HCT116 (cell line): ENCODE measurements at regions not wholly inside any gene's neighbourhood (a gene's known extent, or its start where the extent isn't known, plus 50 kb on each side); places are given as distances from the start of the nearest gene placed in this dataset.

Experiments used
- ATAC-seq: fragments of 200-7000 bp; cut with Tn5 transposase; 2 replicates; pipeline ENCODE4 v1.9.1; 2020; ENCODE audit warnings: mild to moderate bottlenecking, moderate library complexity
- BruUV-seq: library from RNA; stranded (reverse); fragments of 400-500 nt; replicated peaks from 2 replicates; lab custom pipeline; 2021; lab: Mats Ljungman, UMichigan
- CTCF ChIA-PET: fragments of 300-600 bp; sonication (Branson Sonifier 250); formaldehyde crosslinking; loops from one replicate; lab custom pipeline; 2021; ENCODE audit warnings: antibody characterized with exemption; lab: Charles Lee
- POLR2A ChIA-PET: fragments of 300-600, 350-600 bp; sonication (Branson Sonifier 250); formaldehyde crosslinking; loops from one replicate; lab custom pipeline; 2021; ENCODE audit warnings: antibody characterized with exemption; lab: Charles Lee
- RAD21 ChIA-PET, 2 experiments: fragments of 300-600 bp; sonication (Branson Sonifier 250); formaldehyde crosslinking; loops; one replicate each; lab custom pipeline; 2023; ENCODE audit warnings: low total read pairs in 2 of 2; ENCODE audit not compliant: uncharacterized antibody in 2 of 2, unreplicated experiment in 2 of 2, low non-redundant PET in 1 of 2; lab: Charles Lee
- DNase-seq: peaks from one replicate; pipeline ENCODE4 v3.0.0-alpha.2; 2010; ENCODE audit warnings: low read depth, low spot score
- H2AFZ ChIP-seq: fragments of 200-600 bp; shearing (Covaris generic), sonication (generic); 2 replicates; pipeline ENCODE4 v1.6.1; 2017; ENCODE audit warnings: low read depth, mixed run types, mixed read lengths, antibody characterized with exemption, low read length; ENCODE audit not compliant: poor library complexity, severe bottlenecking
- H3K27ac ChIP-seq: 2 replicates; pipeline ENCODE4 v1.5.1; 2012; ENCODE audit warnings: low read depth, low read length
- H3K27me3 ChIP-seq: fragments of 200-600 bp; sonication (generic); 2 replicates; pipeline ENCODE4 v1.6.1; 2016; ENCODE audit warnings: mixed run types, low read length, mixed read lengths; ENCODE audit not compliant: insufficient read depth
- H3K36me3 ChIP-seq, 2 experiments: fragments of 200-500 bp in 1 of 2; fragments of 200-600 bp in 1 of 2; sonication (Bioruptor generic) in 1 of 2; sonication (generic) in 1 of 2; 2 replicates each; pipeline versions ENCODE4 v1.5.1 to v1.6.1; 2014 to 2016; ENCODE audit warnings: low read length in 2 of 2, inconsistent platforms in 1 of 2, mixed read lengths in 1 of 2, mixed run types in 1 of 2; ENCODE audit not compliant: insufficient read depth in 2 of 2, control insufficient read depth in 1 of 2
- H3K4me1 ChIP-seq, 2 experiments: fragments of 200-600 bp in 1 of 2; sonication (generic) in 1 of 2; 2 replicates each; pipeline versions ENCODE4 v1.5.1 to v1.6.1; 2012 to 2017; ENCODE audit warnings: low read length in 2 of 2, inconsistent platforms in 1 of 2, mild to moderate bottlenecking in 1 of 2, mixed read lengths in 1 of 2, mixed run types in 1 of 2, moderate library complexity in 1 of 2; ENCODE audit not compliant: insufficient read depth in 2 of 2, control insufficient read depth in 1 of 2
- H3K4me2 ChIP-seq: fragments of 200-600 bp; sonication (generic); 2 replicates; pipeline ENCODE4 v1.6.1; 2017; ENCODE audit warnings: mixed run types, low read length, mixed read lengths
- H3K4me3 ChIP-seq, 2 experiments: fragments of 200-600 bp in 1 of 2; sonication (generic) in 1 of 2; replicated peaks in 1 of 2; 2 replicates each; pipeline ENCODE4 v1.5.1; 2011 to 2016; ENCODE audit warnings: low read length in 2 of 2, control low read depth in 1 of 2, low read depth in 1 of 2, mild to moderate bottlenecking in 1 of 2, mixed read lengths in 1 of 2, mixed run types in 1 of 2
- H3K79me2 ChIP-seq: fragments of 200-600 bp; sonication (generic); 2 replicates; pipeline ENCODE4 v1.6.1; 2017; ENCODE audit warnings: mild to moderate bottlenecking, mixed run types, low read length, moderate library complexity, mixed read lengths; ENCODE audit not compliant: insufficient read depth
- H3K9ac ChIP-seq: fragments of 200-600 bp; sonication (generic); 2 replicates; pipeline ENCODE4 v1.6.1; 2016; ENCODE audit warnings: low read length, mixed read lengths
- H3K9me2 ChIP-seq: fragments of 200-600 bp; sonication (generic), shearing (Covaris generic); 2 replicates; pipeline ENCODE4 v1.6.1; 2017; ENCODE audit warnings: mixed run types, mild to moderate bottlenecking, moderate library complexity; ENCODE audit not compliant: insufficient read depth
- H3K9me3 ChIP-seq, 2 experiments: fragments of 200-500 bp in 1 of 2; fragments of 200-600 bp in 1 of 2; sonication (Bioruptor generic) in 1 of 2; sonication (generic) in 1 of 2; 2 replicates each; pipeline ENCODE4 v1.6.1; 2014 to 2017; ENCODE audit warnings: low read length in 2 of 2, mixed read lengths in 2 of 2, inconsistent platforms in 1 of 2, low read depth in 1 of 2, mild to moderate bottlenecking in 1 of 2, mixed run types in 1 of 2, moderate library complexity in 1 of 2; ENCODE audit not compliant: control insufficient read depth in 1 of 2, insufficient read depth in 1 of 2
- H4K20me1 ChIP-seq: fragments of 200-600 bp; sonication (generic), shearing (Covaris generic); 2 replicates; pipeline ENCODE4 v1.6.1; 2017; ENCODE audit warnings: mixed run types, mild to moderate bottlenecking, moderate library complexity; ENCODE audit not compliant: insufficient read depth
- ATF3 ChIP-seq: IDR thresholded peaks from 2 replicates; pipeline ENCODE4 v1.6.1; 2012
- CTCF ChIP-seq, 3 experiments: fragments of 200-600 bp in 1 of 3; sonication (generic) in 1 of 3; IDR thresholded peaks in 2 of 3; conservative IDR thresholded peaks in 1 of 3; 2 replicates each; pipeline ENCODE4 v1.5.1; 2012 to 2017; ENCODE audit warnings: low read depth in 2 of 3, low read length in 2 of 3, antibody characterized with exemption in 1 of 3, borderline replicate concordance in 1 of 3, control low read depth in 1 of 3, mild to moderate bottlenecking in 1 of 3, mixed read lengths in 1 of 3, mixed run types in 1 of 3, moderate library complexity in 1 of 3; ENCODE audit not compliant: insufficient read depth in 1 of 3
- ELF1 ChIP-seq: IDR thresholded peaks from 2 replicates; pipeline ENCODE4 v1.6.1; 2012; ENCODE audit warnings: low read depth, borderline replicate concordance
- EZH2phosphoT487 ChIP-seq: fragments of 200-600 bp; IDR thresholded peaks from 2 replicates; pipeline ENCODE4 v1.6.1; 2018; ENCODE audit warnings: antibody characterized with exemption, borderline replicate concordance
- JUND ChIP-seq: IDR thresholded peaks from 2 replicates; pipeline ENCODE4 v1.6.1; 2012
- MAX ChIP-seq: IDR thresholded peaks from 2 replicates; pipeline ENCODE4 v1.6.1; 2012
- POLR2A ChIP-seq: IDR thresholded peaks from 2 replicates; pipeline ENCODE4 v1.7.0; 2011; ENCODE audit warnings: borderline replicate concordance; ENCODE audit not compliant: insufficient read depth, insufficient read length; ENCODE audit errors: extremely low read depth
- RAD21 ChIP-seq: IDR thresholded peaks from 2 replicates; pipeline ENCODE4 v1.6.1; 2012; ENCODE audit warnings: low read depth, mild to moderate bottlenecking
- SIN3A ChIP-seq: IDR thresholded peaks from 2 replicates; pipeline ENCODE4 v1.6.1; 2012; ENCODE audit warnings: low read depth
- TCF7L2 ChIP-seq: IDR thresholded peaks from 2 replicates; pipeline ENCODE4 v1.7.0; 2011; ENCODE audit warnings: borderline replicate concordance, inconsistent platforms; ENCODE audit not compliant: insufficient read depth, insufficient read length; ENCODE audit errors: extremely low read depth
- intact Hi-C: fragments of 100-400 bp; cut with micrococcal nuclease; formaldehyde crosslinking; loops from 2 replicates; pipeline ENCODE4 v1.10.0; 2022

- TF ChIP-seq TCF7L2 (no peak), JUND (no peak), MAX (no peak), POLR2A (no peak), RAD21 (no peak), EZH2phosphoT487 (no peak), ELF1 (no peak), ATF3 (no peak)
Measured at GRCh38 chr1:238119060-238119459, 228.3 kb upstream of the ZP4 start (continued).

GRCh38 chr1:238115852-238116251 is 225.1 kb upstream of the ZP4 start:
- Histone ChIP-seq H3K9ac (no peak overlapping the region), H3K36me3 (no peaks in the 10 kb centered on the region), H3K9me2 (no peaks in the 10 kb centered on the region)
- CTCF ChIA-PET = no interaction called here
- TF ChIP-seq EZH2phosphoT487 (no peak), RAD21 (no peak), ATF3 (no peak), ELF1 (no peak), SIN3A (no peak), MAX (no peak), CTCF (IDR thresholded peaks at IDR 0.05 in 2 of 3, conservative IDR thresholded peaks at IDR 0.05 in 1 of 3; ENCODE audit: borderline replicate concordance in 1 of 3, insufficient read depth in 1 of 3, low read depth in 2 of 3, low read length in 2 of 3) (no peak)
- TF ChIP-seq, all 23 proteins: peak for 0
- POLR2A ChIA-PET = no interaction called here
- Histone ChIP-seq H3K4me3 (no peak overlapping the region), H3K79me2 (no peaks in the 10 kb centered on the region), H3K4me1 (no peaks in the 10 kb centered on the region), H2AFZ (no peak overlapping the region), H4K20me1 (no peaks in the 10 kb centered on the region), H3K9me3 (peaks cover 13 to 17% of the 10 kb centered on the region in 2 experiments; a peak in 2 of 4 replicates), H3K4me2 (no peak overlapping the region), H3K27me3 (no peaks in the 10 kb centered on the region), H3K27ac (no peak overlapping the region)
- ATAC-seq (no peak), DNase-seq (no peak)
- intact Hi-C loops = no loop called here
- RAD21 ChIA-PET = no interaction called here
- no TSS peak for BruUV-seq
